HPDE6-E6E7 (cell line): ENCODE measurements at regions not wholly inside any gene's neighbourhood (a gene's known extent, or its start where the extent isn't known, plus 50 kb on each side); places are given as distances from the start of the nearest gene placed in this dataset.

ENCODE experiments used
- DNase-seq: peaks from one replicate; pipeline ENCODE4 v3.0.0; 2011; ENCODE audit warnings: missing footprints; ENCODE audit errors: extremely low spot score

DNA sequence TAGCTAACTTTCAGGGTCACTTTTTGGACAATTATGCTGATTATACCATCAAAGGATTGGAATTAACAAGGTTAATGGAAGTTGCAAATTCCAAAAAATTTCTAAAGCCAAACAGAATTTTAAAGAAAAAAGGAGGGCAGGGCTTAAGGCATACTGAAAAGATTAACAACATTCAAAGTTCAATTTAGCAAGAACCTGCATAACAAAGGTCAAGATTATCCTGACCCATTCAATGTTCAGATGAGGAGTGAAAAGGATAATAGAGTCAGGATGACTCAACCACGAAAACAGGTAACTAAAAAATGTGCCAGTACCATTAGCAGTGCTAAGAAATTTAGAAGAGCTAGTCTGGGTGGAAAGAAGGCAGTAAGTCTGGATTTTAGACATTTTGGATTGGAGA lies 139.8 kb upstream of the HNMT start:
- no peak for DNase-seq

DNA sequence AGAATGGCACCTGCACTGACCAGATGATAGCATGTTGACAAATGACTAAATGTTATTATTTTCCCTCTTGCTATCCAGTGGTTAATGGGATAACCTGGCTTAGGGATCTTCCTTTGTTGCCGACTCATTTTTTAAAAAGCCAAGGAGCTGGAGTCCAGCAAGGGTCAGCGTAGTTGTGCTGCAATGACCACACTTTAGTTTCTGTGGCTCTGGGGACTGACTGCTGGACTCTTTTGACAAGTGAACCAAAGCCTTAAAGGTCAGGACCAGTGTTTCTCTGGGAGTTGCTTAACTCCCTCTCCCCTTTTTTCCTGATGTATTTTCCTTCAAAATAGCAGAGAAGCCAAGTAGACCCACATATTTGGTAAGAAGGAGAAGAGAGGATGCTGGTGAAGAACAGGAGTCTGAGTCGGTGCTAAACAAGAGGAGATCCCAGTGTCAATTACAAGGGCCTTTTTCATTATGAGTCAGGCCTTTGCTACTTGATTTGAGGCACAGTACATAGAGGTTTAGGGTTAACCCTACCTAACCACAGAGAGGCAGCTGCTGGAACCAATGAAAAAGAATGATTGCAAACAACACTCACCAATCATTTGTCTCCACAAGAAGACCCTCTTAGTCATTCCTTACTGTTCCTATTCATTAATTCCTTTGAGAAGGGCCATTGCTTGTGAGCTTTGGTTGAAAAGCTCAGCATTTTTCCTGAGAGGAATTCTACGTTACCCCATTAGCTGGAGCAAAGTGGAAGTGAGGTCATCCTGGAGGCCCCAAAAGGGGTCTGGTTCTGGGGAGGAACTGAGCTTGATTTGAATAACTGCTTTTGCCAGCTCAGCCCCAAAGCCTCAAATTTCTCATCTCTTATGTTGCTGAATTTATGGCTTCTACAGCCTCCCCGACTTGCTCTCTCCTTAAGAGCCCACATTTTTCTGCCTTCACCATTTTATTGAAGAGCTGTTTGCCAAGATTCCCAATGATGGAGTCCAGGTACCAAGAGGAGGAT lies 137.6 kb upstream of the HNMT start:
- no peak for DNase-seq

DNA sequence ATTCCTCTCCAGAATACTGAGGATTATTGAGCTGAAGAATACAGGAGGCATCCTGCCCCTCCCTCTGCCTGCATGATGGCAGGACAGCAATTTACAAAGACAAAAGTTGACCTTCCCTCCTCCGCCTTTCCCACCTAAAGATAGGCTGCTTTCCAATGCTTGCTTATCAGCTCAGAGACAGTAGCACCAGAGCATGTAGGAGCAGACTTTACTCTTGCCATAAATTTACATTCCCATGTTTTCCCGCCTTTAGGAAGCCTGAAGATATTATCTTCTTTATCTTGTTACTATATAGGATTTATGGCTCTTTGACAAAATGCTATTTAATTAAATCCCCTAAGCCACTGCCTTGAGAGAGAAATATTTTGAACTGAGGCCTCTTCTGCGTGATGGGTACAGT lies 135.6 kb upstream of the HNMT start:
- DNase-seq = no peak

DNA sequence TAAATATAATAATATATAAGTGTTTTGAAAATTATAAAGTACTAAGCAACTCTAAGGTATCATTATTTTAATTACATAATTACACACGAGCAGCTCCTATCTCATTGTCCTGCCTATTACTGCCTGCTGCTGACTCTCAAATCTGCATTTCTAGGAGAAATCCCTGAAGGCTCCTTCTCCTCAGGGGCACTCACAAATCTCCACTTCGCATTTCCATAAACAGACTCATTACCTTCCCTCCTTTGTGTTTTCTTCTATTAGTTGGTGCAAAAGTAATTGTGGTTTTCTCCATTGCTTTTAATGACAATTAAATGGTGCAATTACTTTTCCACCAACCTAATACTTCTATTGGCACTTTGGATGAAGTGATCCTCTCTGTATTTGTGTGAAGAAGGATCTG lies 135.0 kb upstream of the HNMT start:
- DNase-seq = no peak

DNA sequence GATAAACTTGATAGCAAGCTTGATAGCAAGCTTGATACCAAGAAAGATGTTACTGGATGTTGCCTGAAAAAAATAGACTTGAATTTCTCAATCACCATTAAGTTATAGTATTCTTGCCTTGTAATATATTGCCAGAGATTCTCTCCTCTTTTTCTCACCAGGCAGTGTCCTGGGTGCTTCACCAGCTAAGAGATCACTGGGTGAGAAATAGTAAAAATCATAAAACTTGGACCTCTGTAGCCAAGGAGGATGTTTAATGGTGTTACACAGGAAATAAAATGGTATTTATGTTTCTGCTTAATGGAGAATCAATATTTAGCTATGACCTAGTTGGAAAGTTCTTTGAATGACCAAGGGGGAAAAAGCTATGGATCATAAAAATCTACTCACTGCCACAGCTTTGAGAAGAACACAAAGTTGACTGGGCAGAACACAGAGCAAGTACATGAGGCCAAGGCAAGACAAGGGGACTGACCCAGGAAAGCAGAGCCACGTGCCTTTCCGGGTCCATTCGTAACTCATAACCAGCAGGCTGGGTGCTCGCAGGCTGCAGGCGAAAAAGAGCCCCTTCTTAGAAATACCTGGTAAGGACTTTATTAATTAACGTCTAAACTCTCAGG lies 129.4 kb upstream of the HNMT start:
- no peak for DNase-seq

DNA sequence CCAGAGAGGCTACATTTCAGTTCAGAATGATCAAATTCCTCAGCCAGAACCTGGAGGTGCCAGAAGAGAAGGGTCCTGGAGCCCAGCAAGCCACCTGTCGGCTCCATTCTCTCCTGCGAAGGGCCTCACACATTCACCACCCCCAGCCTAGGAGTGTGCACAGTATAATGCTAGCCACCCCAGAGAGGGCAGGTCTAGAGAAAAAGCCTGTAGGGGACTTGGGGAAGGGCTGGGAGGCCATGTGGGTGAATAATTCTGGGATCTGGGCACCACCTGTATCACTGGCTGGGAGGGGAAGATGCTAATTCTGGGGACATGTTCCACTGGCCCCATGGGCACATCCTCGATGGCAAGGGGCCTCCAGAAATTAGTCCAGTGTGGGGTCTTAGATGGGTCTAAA lies 127.6 kb upstream of the HNMT start:
- DNase-seq = no peak

DNA sequence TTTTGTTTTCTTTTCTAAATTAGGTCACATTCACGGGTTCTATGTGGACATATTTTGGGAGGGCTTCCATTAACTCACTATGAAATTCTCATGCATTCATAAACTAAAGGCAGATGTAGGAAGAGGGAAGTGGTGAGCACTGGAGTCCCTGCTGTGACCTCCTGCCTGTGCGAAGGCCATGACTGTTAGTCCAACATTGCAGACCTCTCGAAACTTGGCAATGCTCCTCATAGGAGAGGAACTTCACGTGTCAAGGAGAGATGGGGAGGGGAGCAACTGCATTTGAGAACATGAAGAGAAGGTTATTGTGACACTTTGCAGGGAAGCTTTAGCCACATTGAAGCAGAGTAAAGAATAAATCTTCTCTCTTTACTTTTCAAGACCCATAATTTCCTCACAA lies 126.4 kb upstream of the HNMT start:
- no peak for DNase-seq

DNA sequence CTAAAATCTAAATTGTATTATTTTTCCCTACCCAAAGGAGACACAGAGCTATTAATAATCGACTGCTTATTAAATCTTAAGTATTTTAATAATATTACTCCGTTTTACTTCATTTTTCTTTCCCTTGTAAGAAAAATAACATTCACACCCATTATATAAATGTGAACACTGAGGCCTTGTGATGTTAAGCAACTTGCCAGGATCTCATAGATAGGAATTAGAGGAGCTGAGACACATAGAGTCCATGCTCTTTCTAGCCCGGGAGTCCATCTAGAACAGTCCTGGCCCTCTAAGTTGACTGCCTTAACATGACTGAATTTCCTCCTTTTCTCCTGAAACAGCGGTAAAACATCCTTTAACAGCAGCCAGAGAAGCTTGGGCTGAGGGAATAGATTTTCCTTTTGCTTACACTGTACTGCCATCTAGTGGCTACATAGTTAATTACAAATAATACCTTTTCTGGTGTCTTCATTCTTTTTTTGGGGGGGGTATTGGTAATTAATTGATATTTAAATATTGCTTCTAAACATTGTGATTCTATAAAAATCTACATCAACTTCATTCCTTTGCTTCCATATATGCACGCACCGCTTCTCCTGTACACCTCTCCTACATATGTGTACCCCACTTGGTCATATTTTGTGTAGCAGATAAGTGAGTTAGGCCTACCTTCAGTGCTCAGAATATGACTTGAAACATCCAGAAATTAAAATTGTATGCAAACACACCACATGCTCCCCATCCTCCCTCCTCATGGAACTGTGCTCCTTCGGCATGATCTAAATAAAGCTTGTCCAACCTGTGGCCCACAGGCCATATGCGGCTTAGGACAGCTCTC lies 125.8 kb upstream of the HNMT start:
- peak; percentile 58 for DNase-seq

DNA sequence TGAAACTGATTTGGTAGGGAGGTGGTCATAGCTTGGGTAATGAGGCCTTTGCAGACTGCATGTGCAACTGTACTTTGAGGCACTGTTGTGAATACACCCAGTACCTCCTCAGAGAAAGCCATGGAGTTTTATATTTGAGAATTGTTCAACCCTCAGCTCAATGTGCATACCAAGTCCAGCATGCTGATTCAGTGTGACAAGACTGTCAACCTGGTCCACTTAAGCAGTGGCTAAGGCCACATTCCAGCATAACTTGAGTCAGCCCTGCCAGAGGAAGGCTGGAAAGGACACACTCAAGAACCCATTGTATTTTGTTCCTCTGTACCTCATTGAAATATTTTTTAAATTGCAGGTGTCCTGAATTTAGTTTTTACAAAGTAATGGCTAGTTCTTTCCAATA lies 121.8 kb upstream of the HNMT start:
- no peak for DNase-seq

DNA sequence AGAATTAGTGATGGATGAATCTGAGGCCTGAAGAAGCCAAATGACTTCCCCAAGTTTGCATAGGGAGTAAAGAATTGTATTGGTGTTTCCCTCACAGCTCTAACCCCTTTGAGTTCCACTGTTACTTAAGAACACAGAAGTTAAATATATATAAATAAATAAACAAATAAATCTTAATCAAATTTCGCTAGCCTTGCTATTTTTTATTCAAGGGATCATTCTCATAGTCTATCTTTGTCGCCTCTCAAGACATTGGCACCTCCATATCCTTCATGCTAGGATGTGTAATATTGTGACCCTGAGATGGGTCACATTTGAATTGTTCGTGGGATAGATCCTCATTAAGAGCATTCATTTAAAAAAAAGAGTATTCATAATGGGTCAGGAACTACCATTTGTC lies 121.3 kb upstream of the HNMT start:
- no peak for DNase-seq

DNA sequence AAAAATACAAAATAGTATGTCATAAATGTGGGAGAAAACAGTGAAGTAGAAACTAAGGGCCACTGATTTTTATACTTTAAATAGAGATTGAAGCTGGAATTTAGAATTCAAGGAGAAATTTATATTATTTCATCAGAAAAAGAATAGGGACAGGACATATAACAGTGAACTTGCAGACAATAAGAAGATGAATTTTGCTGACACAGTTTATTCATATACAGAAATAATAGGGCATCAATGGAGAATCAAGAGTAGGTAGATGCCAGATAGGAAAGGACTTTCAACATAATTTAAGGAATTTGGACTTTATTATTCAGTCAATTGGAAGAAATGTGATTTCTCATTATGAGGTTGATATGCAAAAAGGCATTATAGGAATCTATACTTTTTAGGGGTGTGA lies 118.9 kb upstream of the HNMT start:
- no peak for DNase-seq

DNA sequence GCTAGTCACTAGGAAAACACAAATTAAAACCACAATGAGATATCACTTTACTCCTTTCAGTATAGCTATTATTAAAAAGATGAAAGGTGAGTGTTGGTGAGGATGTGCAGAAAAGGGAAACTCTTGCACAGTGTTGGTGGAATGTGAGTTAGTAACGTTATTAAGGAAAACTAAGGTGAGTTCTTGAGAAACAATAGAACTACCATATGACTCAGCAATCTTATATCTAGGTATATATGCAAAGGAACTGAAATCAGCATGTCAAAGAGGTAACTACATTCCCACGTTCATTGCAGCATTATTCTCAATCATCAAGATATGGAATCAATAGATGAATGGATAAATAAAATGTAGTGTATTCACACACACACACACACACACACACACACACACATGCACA lies 117.3 kb upstream of the HNMT start:
- DNase-seq = no peak

DNA sequence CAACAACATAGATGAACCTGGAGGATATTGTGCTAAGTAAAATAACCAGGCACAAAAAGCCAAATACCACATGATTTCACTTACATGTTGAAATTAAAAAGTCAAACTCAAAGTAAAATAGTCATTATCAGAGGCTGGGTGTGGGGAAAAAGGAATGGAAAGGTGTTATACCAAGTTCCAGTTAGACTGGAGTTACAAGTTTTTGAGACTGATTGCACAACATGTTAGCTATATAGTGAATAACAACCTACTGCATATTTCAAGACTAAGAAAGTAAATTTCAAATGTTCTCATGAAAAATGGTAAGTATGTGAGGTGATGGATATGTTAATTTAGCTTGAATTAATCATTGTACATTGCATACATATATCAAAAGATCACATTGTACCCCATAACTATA lies 116.8 kb upstream of the HNMT start:
- DNase-seq = peak; percentile 38

DNA sequence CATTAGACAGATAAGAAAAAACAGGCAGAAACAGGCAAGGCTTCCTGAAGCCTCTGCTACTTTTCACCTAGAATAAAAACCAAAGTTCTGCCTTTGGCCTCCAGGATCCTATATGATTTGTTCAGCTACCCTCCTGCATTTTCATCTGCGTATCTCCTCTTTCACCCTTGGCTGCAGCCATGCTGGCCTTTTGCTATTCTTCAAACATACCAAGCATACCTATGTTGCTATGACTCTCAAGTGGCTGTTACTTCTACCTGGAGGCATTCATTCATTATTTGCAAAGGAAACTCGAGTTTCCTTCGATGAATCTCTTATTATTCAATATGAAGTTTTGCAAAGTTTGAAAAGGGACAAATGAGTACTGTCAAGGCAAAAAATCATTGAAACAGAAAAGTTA lies 106.4 kb upstream of the HNMT start:
- DNase-seq = no peak

DNA sequence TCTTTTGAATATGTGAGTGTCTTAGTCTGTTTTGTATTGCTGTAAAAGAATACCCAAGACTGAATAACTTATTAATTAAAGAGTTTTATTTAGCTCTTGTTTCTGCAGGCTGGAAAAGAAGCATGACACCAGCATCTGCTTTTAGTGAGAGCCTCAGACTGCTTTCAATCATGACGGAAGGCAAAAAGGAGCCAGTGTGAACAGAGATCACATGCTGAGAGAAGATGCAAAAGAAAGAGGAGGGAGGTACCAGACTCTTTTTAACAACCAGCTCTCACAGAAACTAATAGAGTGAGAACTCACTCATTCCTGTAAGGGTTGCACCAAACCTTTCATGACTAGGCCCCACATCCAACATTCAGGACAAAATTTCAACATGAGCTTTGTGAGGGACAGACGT lies 101.6 kb upstream of the HNMT start:
- no peak for DNase-seq

DNA sequence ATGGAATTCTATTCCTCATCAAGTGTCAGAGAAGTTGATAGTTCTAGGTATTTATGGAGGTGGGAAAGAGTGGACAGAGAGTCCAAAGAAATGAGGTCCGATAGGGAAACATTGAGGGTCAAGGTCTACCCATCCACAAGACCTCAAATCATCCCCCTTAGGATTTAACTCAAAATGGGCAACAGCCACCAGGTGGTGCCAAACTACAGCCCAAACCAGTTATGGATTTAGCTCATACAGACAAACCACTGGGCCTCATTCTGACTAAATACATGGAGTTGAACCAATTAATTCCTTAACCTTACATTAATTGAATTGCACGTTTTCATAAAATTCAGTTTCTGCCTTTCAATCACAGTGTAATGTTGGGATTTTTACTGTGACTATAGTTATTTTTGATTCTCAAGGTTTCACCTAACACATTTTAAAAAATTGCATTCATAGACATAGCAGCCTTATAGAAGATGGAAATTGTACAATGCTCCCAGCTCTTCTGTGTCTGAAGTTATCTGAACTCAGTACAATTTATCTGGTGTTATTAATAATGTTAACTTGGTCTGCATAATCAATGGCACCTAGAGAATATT lies 98.2 kb upstream of the HNMT start:
- peak; percentile 15 for DNase-seq

DNA sequence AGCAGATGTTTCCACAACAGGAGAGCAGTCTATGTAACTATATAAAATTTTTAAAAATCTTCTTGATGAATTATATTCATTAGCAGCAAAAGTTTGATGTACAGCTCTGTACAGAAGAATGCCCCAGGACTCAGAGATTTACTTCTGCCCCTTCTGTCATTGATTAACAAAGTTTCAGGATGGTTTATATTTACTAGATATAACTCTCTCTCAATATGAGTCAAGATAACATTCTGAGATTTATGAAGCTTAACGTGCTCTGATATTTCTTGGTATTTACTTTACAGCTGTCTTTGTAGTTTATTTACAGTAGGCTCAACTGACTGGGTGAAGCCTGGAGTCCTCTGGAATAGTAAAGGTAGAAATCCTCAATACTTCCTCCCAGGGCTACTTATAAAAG lies 93.6 kb upstream of the HNMT start:
- no peak for DNase-seq

DNA sequence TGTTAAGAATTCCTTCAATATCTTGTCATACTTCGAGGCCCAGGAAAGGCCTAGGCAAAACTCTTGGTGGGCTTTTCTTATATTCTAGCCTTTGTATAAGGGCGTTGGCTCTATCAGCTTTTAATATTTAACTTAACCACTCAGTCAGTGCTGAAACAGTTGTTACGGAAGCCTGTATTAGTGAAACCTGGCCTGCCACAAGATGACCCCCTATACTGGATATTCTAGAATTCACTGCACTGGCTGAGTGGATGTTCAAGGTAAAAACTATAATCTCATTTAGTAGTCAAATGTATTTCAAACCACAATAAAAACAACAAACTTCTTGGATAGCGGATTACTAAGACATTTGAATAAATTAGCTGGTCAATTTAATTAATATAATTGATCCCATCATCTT lies 91.7 kb upstream of the HNMT start:
- no peak for DNase-seq

DNA sequence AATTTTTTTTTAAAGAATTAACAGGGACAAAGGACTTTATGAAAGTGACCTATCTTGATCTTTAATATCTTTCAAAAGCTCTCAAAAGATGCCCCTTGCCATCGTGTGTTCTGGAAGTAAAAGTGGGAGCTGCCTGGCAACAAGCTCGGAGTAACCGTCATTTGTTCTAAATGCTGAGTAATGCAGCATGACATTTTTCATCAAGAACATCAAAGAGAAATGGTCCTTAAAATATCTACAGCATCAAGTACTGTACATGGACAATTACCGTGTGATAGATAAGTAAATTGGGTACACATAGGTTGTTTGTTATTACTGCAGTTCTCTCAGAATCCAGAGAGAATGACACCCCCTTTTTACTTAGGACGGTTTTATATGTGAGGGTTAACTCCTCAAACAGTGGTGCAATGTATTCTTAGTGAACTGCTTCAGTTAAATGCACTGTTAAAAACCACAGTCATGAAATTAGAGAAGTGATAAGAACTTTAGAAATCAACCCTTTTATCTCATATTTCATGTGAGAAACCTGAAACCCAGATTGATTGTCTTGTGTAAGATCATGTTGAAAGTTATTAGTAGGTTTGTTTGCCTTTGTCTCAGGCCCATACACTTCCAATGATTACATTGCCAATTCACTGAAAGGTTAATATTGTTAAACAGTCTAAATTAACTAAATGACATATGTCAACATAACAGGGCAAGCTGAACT lies 90.6 kb upstream of the HNMT start:
- no peak for DNase-seq

DNA sequence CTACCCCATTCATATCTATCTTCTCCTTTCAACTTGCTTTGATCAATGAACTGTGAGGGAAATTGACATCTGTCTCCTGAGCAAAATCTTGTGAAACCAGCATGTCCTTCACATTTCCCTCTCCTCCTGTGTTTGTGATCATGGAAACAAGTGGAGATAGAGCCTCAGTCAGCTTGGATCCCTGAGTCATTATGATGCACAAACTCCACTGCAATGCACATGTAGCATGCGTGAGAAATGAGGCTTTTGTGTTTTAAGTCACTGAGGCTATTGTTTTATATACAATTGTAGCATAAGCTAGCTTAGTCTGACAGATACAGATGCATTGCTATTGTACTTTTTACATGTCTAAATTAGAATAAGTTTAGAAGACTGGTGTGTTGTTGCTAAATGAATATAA lies 85.2 kb upstream of the HNMT start:
- no peak for DNase-seq

DNA sequence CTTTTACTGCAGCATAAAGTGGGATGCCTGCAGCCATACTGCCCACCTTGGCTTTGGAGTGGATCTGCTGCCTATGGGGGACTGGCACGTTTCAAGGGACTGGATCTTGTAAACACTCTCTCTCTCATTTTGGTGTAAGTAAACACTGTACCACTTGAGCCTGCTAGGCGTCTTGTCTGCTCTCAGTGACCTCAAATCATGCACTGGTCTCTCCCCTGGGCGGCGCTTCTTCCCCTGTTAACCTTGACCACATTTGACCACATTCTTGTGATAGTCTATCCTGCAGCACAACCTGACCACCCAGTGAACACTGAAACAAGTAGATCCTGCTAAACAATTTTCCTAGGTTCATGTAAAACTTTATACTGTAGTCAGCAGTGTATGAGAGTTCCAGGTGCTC lies 82.6 kb upstream of the HNMT start:
- no peak for DNase-seq
